GM18909 (cell line): ENCODE measurements at regions not wholly inside any gene's neighbourhood (a gene's known extent, or its start where the extent isn't known, plus 50 kb on each side); places are given as distances from the start of the nearest gene placed in this dataset.
A peak's percentile ranks its signal among the peaks of the same experiment; 100 is the strongest.

Experiments
- ATAC-seq: cut with Tn5 transposase; IDR thresholded peaks from one replicate; pipeline ENCODE4 v1.9.1; 2021; ENCODE audit warnings: mild to moderate bottlenecking; ENCODE audit not compliant: unreplicated experiment, poor library complexity

DNA sequence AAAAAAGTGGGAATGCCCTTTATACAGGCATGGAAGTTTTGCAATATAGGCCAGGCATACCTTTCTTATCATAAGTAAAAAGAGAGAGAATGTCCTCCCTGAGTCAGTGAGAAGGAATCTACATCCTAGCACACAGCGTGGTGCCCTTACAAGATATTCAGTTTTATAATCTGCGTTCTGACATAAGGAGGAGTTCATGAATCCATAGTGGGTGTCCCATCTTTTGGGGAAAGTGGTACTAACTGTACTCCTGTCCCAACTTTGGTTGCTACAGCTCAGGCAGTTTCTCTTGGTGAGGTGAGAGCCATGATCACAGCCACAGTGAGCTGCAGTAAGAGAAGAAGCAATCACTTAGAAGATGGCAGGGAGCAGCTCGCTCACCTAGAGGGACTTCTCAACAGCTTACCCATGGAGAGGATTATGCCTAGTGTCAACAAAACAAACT, 332.9 kb downstream of the BCAT1 start:
- no peak for ATAC-seq

DNA sequence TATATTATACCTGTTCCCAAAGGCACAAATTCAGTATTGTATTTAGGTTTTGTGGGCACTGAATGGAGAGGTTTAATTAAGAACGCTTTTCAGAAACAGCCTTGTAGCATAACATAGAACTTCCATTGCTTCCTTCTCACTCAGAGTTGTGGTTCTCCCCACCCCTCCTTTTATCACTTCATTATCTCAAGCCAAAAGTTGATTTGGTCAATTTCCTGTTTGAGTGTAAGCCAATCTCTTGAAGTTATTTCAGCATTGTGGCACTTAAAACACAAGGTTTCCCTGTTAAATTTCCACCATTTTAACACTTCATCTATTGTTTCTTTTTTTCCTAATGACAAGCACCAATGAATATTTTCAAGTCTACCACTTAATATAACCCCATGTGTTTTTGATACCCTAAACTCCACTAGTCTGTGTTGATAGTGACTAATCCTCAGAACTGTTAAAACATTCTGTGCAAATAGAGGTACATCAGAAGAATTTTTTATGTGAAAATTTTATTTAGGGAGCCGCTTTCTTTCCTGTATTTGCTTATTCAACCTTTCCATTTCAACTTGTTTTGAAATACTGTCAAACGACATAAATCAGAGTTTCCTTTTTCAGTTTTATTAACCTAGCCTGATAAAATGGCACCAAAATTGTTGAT, 340.1 kb downstream of the BCAT1 start:
- no peak for ATAC-seq

DNA sequence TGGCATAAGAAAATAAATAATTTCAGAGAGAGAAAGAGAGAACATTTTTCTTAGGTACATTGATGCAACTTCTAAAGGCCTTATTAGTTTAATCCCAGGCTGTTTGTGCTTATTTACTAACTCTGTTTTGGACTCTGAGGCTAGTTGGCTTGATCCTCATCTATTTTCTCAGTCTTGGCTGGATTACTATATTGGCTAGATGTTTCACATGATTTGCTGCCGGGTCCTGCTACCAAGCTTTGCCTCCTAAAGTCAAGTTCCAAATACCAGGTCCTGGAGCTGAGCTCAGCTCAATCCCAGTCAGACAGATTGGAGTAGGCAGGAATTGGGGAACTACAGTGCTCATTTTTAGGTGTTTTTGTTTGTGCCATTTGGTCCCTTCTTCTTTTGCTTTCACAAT, 340.8 kb downstream of the BCAT1 start:
- no peak for ATAC-seq

DNA sequence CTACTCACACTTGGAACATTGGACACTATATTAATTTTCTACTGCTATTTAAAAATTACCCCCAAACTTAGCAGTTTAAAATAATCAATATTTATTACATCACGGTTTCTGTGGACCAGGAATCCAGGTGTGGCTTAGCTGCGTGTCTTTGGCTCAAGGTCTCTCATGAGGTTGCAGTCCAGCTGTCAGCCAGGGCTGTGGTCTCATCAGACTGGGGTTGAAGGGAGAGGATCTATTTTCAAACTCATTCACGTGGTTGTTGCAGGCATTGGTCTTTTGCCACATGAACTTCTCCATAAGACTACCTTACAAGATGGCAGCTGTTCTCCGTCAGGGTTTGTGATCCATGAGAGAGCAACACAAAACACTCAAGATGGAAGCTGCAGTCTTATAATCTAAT, 343.0 kb downstream of the BCAT1 start:
- no peak for ATAC-seq

DNA sequence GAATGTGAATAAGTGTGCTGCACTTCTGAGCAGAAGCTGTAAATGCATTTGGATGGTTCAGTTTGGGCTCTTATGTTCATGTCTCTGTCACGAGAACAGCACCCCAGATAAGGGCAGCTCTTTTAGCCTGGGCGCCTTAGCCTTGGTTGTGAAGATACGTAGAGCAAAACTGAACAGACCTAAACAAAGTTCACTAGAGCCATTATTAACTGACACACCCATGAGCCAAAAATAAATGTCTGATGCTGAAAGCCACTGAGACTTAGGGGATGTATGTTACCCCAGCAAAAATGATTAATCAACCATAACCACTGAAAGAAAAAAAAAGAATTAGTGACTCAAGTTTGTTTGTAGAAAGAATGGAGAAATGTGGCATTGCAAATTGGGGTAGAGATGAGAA, 343.4 kb downstream of the BCAT1 start:
- no peak for ATAC-seq

DNA sequence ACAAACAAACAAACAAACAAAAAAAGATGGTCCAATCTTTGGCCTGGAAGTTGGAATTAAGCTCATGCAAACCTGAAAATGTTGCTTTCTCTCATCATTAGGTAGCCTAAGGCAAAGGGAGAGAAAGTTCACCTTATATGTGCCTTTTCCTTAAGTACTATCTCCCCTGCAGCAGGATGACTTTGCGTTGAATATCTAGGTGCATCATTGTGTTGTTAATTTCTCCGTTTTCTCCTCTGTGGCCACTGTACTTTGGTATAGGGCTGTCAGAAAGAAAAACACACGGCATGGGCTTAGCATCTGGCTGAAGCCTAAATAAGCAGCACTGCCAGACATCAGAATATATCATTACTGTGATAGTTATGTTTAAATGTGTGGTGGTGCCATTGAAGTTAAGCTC, 345.5 kb downstream of the BCAT1 start:
- no peak for ATAC-seq

DNA sequence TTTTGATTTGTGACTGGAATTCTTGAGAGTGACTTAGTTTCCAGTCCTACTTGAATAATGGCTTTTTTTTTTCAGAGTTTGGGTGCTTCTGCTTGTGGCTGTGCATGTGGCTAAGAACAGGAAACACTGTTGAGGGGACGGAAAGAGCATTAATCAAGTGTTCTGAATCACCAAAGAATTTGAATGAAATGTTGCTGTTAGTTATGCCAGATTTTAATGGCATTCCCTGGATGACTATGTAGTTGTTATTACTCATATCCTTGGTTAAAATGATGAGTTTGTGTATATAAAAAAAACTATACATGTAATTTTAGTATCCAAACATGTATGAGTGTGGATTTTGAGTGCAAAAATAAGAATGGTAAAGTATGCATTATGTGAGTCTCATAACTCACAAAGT, 347.9 kb downstream of the BCAT1 start:
- peak; percentile 52 for ATAC-seq

DNA sequence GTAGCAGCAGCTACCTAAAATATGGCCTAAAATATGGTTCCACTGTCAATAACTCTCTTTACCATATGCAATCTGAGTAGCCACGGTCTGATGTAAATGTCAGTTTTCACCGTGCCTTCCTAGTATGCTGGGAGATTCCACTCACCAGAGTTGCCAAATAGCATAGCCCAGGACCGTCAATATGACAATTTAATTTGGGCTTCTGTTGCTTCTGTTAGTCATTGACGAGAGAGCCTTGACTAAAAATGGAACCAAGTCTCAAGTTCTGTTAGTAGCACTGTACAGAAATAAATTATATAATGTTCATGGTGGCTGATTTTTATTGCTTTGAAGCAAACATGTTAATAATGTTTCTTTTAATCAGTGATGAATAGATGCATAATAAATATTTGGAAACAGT, 348.4 kb downstream of the BCAT1 start:
- ATAC-seq = no peak

DNA sequence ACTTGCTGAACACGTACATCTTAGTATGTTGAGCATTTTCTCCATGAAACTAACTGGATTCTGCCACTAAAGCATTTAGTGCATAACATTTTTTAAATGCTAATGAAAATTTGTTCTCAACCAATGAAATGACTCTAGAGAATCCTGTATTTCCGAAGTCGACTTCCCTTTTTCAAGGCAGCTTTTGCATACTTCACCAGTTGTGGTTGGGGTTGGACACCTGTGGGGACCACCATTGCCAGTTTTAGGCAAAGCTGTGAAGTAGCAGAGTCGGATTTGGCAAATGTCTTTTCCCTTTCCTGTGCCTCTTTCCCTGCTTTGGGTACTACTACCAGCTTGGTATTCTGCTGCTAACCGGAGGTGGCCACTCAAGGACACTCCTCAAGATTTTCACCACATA, 349.2 kb downstream of the BCAT1 start:
- no peak for ATAC-seq

DNA sequence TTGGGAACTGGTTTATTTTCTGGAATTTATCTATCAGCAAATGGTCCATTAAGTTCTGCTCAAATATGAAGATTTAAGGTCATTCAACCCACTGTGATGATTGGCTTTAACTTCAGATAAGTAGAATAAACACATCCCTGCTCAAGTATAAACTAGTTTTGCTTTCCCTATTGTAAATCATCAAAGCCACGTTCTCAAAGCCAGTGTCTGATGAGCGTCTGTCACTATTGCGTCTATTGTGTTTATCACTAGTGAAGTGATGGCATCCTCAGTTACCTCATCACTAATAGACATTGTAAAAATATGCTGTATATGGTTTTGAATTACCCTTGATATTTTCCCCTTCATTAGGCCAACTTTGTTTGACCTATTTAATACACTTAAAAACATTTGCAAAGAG, 351.3 kb downstream of the BCAT1 start:
- no peak for ATAC-seq

DNA sequence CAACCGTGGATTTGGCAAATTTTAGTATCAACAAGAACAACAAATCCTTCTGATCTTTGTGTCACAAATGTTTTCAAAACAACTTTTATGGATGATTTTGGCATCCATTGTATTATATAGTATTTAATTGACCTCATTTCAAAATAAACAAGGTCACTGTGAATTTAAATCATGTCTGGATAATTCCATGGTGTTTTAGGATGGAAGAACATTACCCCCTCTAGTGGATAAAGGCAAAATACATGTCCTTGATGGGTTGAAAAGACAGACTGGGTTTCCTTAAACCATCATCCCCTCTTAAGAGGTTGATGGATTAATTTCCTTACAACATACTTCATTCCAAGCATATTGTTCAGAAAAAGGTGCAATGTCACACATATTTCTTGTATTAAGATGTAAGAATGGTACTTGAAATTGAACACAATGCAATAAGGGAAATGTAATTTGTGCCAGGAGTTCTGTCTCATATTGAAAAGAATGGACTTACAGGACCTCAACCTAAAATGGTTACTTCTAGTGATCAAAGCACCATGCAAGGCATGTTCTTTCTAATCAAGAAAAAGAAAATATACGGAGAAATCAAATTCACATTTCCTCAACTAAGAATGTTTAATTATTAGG, 352.0 kb downstream of the BCAT1 start:
- no peak for ATAC-seq

DNA sequence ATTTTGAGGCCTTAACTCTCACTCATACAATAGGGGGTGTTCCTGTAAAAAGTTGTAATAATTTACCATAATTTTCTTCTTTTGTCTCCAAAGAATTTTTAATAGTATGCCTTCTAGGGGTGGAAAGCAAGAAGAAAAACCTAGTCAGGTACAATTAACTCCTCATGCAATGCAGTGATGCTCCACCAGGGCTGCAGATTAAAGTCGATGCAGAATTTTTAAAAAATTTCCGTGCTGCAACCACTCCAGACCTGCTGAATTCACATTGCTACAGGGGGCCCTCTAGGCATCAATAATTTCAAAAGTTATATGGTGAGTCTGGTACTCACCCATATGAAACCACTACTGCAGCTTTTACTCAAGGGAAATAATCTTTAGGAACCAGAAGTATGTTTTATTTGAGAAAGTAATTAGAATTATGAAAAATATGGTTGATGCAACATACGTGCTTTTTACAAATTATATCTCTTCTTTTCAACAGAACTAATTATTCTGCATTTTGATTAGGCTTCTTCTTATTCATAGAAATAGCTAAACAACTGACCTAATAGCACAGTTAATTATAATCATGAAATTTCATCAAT, 353.2 kb downstream of the BCAT1 start:
- ATAC-seq = no peak

DNA sequence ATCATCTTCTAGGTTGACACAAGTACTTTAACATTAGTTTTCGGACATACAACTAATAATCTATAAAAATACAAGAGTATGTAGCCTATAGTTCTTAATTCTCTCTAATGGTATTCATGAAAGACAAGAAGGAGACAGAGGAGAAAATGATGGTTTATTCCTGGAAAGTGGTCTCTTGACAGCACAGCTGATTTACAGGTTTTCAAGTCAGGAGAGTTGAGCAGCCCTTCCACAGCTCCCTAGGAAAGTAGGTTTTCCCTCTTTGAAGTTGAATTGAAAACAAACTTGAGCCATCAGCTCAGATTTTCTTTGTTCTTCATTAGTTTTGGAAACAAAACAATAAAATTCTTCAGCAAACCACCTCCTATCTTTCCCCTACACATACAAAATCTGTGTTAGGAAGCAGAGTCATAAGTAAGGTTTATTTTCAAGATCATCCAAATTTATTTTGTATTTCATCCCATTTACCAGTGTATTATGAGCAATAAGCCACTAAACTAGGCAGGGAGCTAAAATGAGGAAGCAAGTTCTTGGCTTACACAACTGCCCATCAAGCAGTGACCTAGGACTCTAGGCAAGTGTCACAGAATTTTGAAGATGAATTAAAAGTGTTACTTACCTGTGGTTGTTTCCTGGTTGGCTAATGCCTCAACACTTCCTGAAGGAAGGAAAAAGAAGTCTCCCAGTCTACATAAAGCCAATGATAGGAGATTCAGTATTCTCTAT, 357.0 kb downstream of the BCAT1 start:
- ATAC-seq = no peak

DNA sequence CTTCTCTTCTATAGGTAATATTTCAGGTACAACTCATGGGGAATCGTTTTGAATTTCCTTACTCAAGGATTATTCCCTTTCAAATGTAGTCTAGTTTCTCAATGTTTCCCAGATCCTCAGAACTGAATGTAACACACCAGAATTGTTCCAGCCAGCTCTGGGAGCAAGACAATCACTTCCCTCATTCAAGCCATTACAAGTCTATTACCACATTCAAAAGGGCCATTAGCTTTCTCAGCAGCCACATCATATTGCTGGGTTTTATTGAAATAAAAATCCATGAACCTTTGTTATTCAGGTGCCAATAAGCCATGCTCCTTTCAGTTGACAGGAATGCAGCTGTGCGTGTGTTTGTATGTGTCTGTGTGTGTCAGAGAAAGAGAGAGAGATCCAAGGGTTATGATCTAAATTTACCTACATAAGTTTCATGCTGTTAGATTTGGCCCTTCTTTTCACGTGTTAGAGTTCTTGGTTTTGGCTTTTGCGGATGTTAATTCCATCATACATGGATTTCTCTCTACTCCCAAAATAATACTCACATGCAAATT, 357.7 kb downstream of the BCAT1 start:
- no peak for ATAC-seq

DNA sequence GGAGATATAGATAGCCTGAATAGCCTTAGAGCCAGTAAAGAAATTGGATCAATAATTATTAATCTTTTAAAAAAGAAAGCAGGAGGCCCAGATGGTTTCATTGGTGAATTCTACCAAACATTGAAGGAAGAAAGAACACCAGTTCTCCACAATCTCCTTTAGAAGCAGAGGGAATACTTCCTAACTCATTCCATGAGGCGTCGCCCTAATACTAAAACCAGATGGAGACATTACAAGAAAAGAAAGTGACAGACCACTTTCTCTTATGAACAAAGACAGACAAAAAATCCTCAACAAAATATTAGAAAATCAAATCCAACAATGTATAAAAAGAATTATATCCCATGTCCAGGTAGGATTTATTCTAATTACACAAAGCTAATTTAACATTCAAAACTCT, 362.6 kb downstream of the BCAT1 start:
- ATAC-seq = no peak

DNA sequence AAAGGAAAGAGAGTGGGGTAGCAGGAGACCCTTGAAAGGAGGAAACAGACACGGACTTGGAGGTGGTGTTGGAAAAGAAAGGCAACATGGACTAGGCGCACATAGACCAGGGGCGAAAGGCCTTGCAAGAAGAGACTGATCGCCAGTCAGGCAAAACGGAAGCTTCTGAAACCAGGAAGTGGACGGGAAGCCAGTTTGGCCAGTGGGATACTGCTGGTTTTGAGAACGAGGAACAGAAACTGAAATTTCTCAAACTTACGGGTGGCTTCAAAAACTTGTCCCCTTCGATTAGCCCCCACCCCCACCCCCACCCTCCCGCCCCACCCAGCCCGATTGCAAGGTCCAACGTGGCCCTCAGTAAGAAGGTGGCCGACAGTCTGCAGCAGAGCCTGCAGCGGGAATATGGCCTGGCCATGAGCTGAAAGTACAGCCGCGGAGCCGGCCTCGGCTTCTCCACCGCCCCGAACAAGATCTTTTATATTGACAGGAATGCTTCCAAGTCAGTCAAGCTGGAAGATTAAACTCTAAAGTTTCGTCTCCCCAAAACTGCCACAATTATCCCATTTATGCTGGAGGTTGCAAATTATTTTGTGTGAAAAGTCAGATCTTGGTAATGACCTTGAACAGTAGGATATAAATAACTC, 364.7 kb downstream of the BCAT1 start:
- ATAC-seq = no peak

DNA sequence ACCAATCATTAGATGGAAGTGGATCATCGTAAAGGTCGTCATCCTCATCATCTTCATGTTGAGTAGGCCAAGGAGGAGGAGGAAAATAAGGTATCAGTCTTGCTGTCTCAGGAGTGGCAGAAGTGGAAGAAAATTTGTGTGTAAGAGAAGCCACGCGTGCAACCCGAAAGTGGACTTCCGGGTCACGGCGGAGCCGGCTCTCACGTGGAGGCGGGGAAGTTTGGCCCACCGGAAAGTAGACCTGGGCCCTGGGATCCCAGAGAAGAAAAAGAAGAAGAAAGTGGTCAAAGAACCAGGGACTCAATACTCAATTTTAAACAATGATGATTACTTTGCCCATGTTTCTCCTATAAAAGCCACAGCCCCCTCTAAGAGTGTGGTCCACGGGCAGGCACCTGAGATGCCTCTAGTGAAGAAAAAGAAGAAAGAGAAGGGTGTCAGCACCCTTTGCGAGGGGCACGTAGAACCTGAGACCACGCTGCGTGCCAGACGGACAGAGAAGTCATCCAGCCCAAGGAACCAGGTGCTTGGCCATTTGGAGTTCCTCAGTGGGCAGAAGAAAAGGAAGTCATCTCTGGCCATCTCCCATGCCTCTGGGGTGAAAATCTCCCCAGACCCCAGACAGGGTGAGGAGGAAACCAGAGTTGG, 365.8 kb downstream of the BCAT1 start:
- no peak for ATAC-seq

DNA sequence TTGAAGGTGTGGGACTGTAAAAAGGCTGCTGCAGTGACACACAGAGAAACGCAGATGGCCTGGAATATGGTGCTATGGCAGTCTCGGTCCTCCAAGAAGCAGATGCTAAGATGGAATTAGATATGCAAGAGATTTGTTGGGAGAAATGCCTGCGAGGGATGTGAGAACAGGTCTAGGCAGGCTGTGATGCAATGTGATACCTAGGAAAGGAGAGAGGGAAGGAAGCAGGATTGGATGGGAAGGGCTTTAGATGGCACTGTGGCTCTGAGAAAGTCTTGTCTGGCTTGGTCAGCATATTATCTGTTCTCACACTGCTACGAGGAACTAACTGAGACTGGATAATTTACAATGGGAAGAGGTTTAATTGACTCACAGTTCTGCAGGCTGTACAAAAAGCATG, 374.4 kb downstream of the BCAT1 start:
- no peak for ATAC-seq

DNA sequence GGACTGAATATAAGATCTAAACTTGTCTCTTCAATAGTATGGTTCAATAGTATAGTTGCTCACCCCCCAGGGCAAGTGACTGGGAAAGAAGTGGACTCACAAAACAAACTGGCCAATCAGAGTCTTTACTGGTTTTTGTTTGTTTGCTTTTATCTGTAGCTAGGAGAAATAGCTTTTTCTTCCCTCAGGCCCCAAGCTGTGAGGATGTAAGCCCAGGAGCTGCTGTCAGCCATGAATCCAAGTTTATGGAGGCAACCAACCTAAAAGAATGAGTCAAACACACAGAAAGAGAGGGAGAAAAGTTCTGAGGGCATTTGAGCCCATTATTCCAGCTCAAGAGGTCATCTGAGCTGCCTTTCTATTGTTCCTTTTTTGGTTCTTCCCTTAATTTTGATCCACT, 375.3 kb downstream of the BCAT1 start:
- ATAC-seq = no peak

DNA sequence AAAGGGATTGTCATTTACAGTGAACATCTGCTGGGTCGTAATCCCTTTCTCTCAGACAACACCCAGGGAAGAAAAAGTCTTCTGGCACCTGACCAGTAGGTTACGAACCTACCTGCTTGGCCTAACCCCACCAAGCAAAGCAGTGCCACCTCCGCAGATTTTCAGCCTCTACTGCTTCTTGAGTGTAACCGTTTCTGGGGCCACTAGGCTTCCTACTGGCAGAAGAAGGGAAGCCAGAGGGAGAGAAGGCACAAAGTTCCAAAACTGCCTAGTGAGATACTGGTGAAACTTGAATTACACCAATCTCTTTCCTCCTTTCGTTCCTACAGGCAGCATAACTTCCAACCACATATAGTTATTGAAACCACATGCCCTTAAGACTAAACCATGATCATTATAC, 383.6 kb downstream of the BCAT1 start:
- no peak for ATAC-seq
